T follicular helper cell (primary cell): ENCODE measurements at regions not wholly inside any gene's neighbourhood (a gene's known extent, or its start where the extent isn't known, plus 50 kb on each side); places are given as distances from the start of the nearest gene placed in this dataset.

Source experiments
- DNase-seq: peaks from one replicate; pipeline ENCODE4 v3.0.0-alpha.2; 2020; ENCODE audit warnings: low read depth

GRCh38 chr2:238560234-238560633, 133.5 kb downstream of the ASB1 start:
- DNase-seq, result no peak

- no peak for DNase-seq
Measured at GRCh38 chr2:238561230-238561629, 134.5 kb downstream of the ASB1 start.

GRCh38 chr2:238562446-238562845, 135.7 kb downstream of the ASB1 start:
- DNase-seq, result no peak

- DNase-seq, result no peak
Measured at GRCh38 chr2:238563551-238563950, 136.8 kb downstream of the ASB1 start.

GRCh38 chr2:238564286-238564920, 137.7 kb downstream of the ASB1 start:
- no peak for DNase-seq

GRCh38 chr2:238565031-238565430, 138.3 kb downstream of the ASB1 start:
- DNase-seq, result no peak

GRCh38 chr2:238566001-238566645, 139.4 kb downstream of the ASB1 start:
- DNase-seq, result no peak

GRCh38 chr2:238567067-238567855, 140.5 kb downstream of the ASB1 start:
- no peak for DNase-seq

- no peak for DNase-seq
Measured at GRCh38 chr2:238567996-238568395, 141.3 kb downstream of the ASB1 start.

GRCh38 chr2:238568455-238569440, 142.0 kb downstream of the ASB1 start:
- no peak for DNase-seq

GRCh38 chr2:238569507-238570195, 142.9 kb downstream of the ASB1 start:
- no peak for DNase-seq

- no peak for DNase-seq
Measured at GRCh38 chr2:238570391-238570790, 143.7 kb downstream of the ASB1 start.

- DNase-seq, result no peak
Measured at GRCh38 chr2:238570926-238571325, 144.2 kb downstream of the ASB1 start.

- no peak for DNase-seq
Measured at GRCh38 chr2:238571661-238572372, 145.1 kb downstream of the ASB1 start.

GRCh38 chr2:238573065-238573778, 146.5 kb downstream of the ASB1 start:
- no peak for DNase-seq

- no peak for DNase-seq
Measured at GRCh38 chr2:238573916-238574315, 147.2 kb downstream of the ASB1 start.

- DNase-seq, result no peak
Measured at GRCh38 chr2:238574490-238575271, 148.0 kb downstream of the ASB1 start.

- no peak for DNase-seq
Measured at GRCh38 chr2:238576674-238577073, 149.9 kb downstream of the ASB1 start.

- DNase-seq, result no peak
Measured at GRCh38 chr2:238578256-238578655, 151.5 kb downstream of the ASB1 start.
